HG02973 (cell line): ENCODE measurements at regions not wholly inside any gene's neighbourhood (a gene's known extent, or its start where the extent isn't known, plus 50 kb on each side); places are given as distances from the start of the nearest gene placed in this dataset.

Experiments used
- ATAC-seq: cut with Tn5 transposase; IDR thresholded peaks from one replicate; pipeline ENCODE4 v1.9.1; 2021; ENCODE audit warnings: moderate library complexity; ENCODE audit not compliant: unreplicated experiment

- ATAC-seq, result no peak
These were observed 380.1 kb upstream of the NUDT12 start for GRCh38 chr5:103942587-103943186.

- ATAC-seq, result no peak
These were observed 379.0 kb upstream of the NUDT12 start for GRCh38 chr5:103941596-103941995.

- ATAC-seq, result no peak
These were observed 375.6 kb upstream of the NUDT12 start for GRCh38 chr5:103938146-103938695.

GRCh38 chr5:103929338-103930013 is 366.9 kb upstream of the NUDT12 start:
- no peak for ATAC-seq

GRCh38 chr5:103927739-103928138 is 365.1 kb upstream of the NUDT12 start:
- ATAC-seq, result no peak

GRCh38 chr5:103923616-103924168 is 361.1 kb upstream of the NUDT12 start:
- no peak for ATAC-seq

GRCh38 chr5:103919506-103919905 is 356.9 kb upstream of the NUDT12 start:
- no peak for ATAC-seq

- no peak for ATAC-seq
These were observed 356.2 kb upstream of the NUDT12 start for GRCh38 chr5:103918668-103919367.

- no peak for ATAC-seq
These were observed 352.5 kb upstream of the NUDT12 start for GRCh38 chr5:103915081-103915480.

GRCh38 chr5:103910786-103911185 is 348.2 kb upstream of the NUDT12 start:
- ATAC-seq, result no peak

GRCh38 chr5:103910011-103910410 is 347.4 kb upstream of the NUDT12 start:
- ATAC-seq, result no peak

GRCh38 chr5:103909391-103909790 is 346.8 kb upstream of the NUDT12 start:
- no peak for ATAC-seq

GRCh38 chr5:103908336-103909080 is 345.9 kb upstream of the NUDT12 start:
- ATAC-seq, result no peak

- ATAC-seq, result no peak
These were observed 344.4 kb upstream of the NUDT12 start for GRCh38 chr5:103907001-103907400.

- no peak for ATAC-seq
These were observed 342.1 kb upstream of the NUDT12 start for GRCh38 chr5:103904651-103905050.

GRCh38 chr5:103902893-103903292 is 340.3 kb upstream of the NUDT12 start:
- ATAC-seq, result no peak

GRCh38 chr5:103901885-103902284 is 339.3 kb upstream of the NUDT12 start:
- ATAC-seq, result no peak

GRCh38 chr5:103896593-103896992 is 334.0 kb upstream of the NUDT12 start:
- no peak for ATAC-seq

GRCh38 chr5:103895738-103896137 is 333.1 kb upstream of the NUDT12 start:
- no peak for ATAC-seq

GRCh38 chr5:103894882-103895281 is 332.3 kb upstream of the NUDT12 start:
- ATAC-seq, result no peak

GRCh38 chr5:103891151-103891550 is 328.6 kb upstream of the NUDT12 start:
- ATAC-seq, result no peak
